ENCODE measurements at regions not wholly inside any gene's neighbourhood (a gene's known extent, or its start where the extent isn't known, plus 50 kb on each side); places are given as distances from the start of the nearest gene placed in this dataset.

- TF ChIP-seq CTCF (IDR thresholded peaks at IDR 0.05) (no peak), EP300 (IDR thresholded peaks at IDR 0.05) (no peak)
Measured at GRCh38 chr10:10460451-10460850, 557.2 kb upstream of the CELF2 start.
